HepG2 (cell line): ENCODE measurements at regions not wholly inside any gene's neighbourhood (a gene's known extent, or its start where the extent isn't known, plus 50 kb on each side); places are given as distances from the start of the nearest gene placed in this dataset.

Experiments
- ATAC-seq: fragments of 200-7000 bp; cut with Tn5 transposase; 3 replicates; pipeline ENCODE4 v1.9.1; 2020; ENCODE audit warnings: mild to moderate bottlenecking, moderate library complexity
- BruUV-seq: library from RNA; stranded (reverse); fragments of 400-500 nt; replicated peaks from 2 replicates; lab custom pipeline; 2021; lab: Mats Ljungman, UMichigan
- CTCF ChIA-PET: fragments of 300-600 bp; formaldehyde crosslinking; extraction: SDS; loops from one replicate; lab custom pipeline; 2021; ENCODE audit warnings: low total read pairs, inconsistent platforms, low intra/inter-chr PET ratio; lab: Yijun Ruan, JAX
- POLR2A ChIA-PET: fragments of 350-600 bp; sonication (Branson Sonifier 250); formaldehyde crosslinking; loops from one replicate; lab custom pipeline; 2020; ENCODE audit warnings: antibody characterized with exemption, inconsistent platforms; lab: Yijun Ruan, JAX
- DNase-seq: peaks from one replicate; pipeline ENCODE4 v3.0.0-alpha.2; 2015; ENCODE audit warnings: low spot score
- FAIRE-seq: peaks from 3 replicates; lab custom pipeline; 2011; peaks lifted over from hg19 to GRCh38; lab: Jason Lieb, UNC
- H2AFZ ChIP-seq: one replicate; pipeline ENCODE4 v1.6.1; 2011; ENCODE audit warnings: low read length, inconsistent platforms
- H3K27ac ChIP-seq: fragments of 300-600 bp; 3 replicates; pipeline ENCODE4 v1.8.0; 2011; ENCODE audit warnings: mixed run types, mild to moderate bottlenecking, mixed read lengths, low read length, inconsistent platforms; ENCODE audit not compliant: insufficient read depth; ENCODE audit errors: extremely low read length
- H3K27me3 ChIP-seq, 2 experiments: fragments of 200-600 bp in 1 of 2; 2 replicates in 1 of 2; 3 replicates in 1 of 2; pipeline versions ENCODE4 v1.6.0 to v1.8.0; 2011; ENCODE audit warnings: low read length in 2 of 2, mild to moderate bottlenecking in 2 of 2, moderate library complexity in 2 of 2, inconsistent platforms in 1 of 2; ENCODE audit not compliant: insufficient read depth in 2 of 2, control insufficient read depth in 1 of 2
- H3K36me3 ChIP-seq, 2 experiments: fragments of 200-600 bp in 1 of 2; replicated peaks in 1 of 2; 2 replicates in 1 of 2; 3 replicates in 1 of 2; pipeline versions ENCODE4 v1.5.1 to v1.8.0; 2011; ENCODE audit warnings: low read length in 2 of 2, inconsistent platforms in 1 of 2; ENCODE audit not compliant: insufficient read depth in 2 of 2, control insufficient read depth in 1 of 2
- H3K4me1 ChIP-seq: 2 replicates; pipeline ENCODE4 v1.5.1; 2012; ENCODE audit warnings: low read length, inconsistent platforms; ENCODE audit not compliant: insufficient read depth
- H3K4me2 ChIP-seq: 2 replicates; pipeline ENCODE4 v1.6.0; 2011; ENCODE audit warnings: low read depth, low read length, inconsistent platforms
- H3K4me3 ChIP-seq, 3 experiments: fragments of 200-600 bp in 1 of 3; sonication (generic), shearing (Covaris generic) in 1 of 3; replicated peaks in 1 of 3; 2 replicates each; pipeline ENCODE4 v1.5.1; 2011 to 2016; ENCODE audit warnings: low read length in 3 of 3, inconsistent platforms in 2 of 3, low read depth in 2 of 3, mild to moderate bottlenecking in 2 of 3, control low read depth in 1 of 3, mixed read lengths in 1 of 3; ENCODE audit not compliant: insufficient read depth in 1 of 3
- H3K79me2 ChIP-seq: one replicate; pipeline ENCODE4 v1.6.1; 2011; ENCODE audit warnings: low read length, inconsistent platforms; ENCODE audit not compliant: insufficient read depth
- H3K9ac ChIP-seq: 2 replicates; pipeline ENCODE4 v1.6.0; 2011; ENCODE audit warnings: mild to moderate bottlenecking, low read depth, low read length, inconsistent platforms; ENCODE audit not compliant: insufficient read depth
- H3K9me3 ChIP-seq: 2 replicates; pipeline ENCODE4 v1.5.1; 2012; ENCODE audit warnings: mild to moderate bottlenecking, low read length
- H4K20me1 ChIP-seq: 2 replicates; pipeline ENCODE4 v1.6.0; 2011; ENCODE audit warnings: inconsistent platforms, mild to moderate bottlenecking, low read length, moderate library complexity; ENCODE audit not compliant: insufficient read depth
- HCFC1 ChIP-seq: fragments of 150-350 bp; IDR thresholded peaks from 2 replicates; pipeline ENCODE4 v1.6.1; 2014; ENCODE audit warnings: low read depth, low read length
- KDM4B ChIP-seq: sonication (generic); formaldehyde crosslinking; IDR thresholded peaks from 2 replicates; pipeline ENCODE4 v1.4.0; 2020; ENCODE audit warnings: missing genetic modification reagents
- MTA1 ChIP-seq: sonication (generic); formaldehyde crosslinking; IDR thresholded peaks from 2 replicates; pipeline ENCODE4 v1.4.0; 2020; ENCODE audit warnings: missing genetic modification reagents, mild to moderate bottlenecking, borderline replicate concordance
- NFE2L1 ChIP-seq: sonication (generic); formaldehyde crosslinking; IDR thresholded peaks from 2 replicates; pipeline ENCODE4 v1.4.0; 2020; ENCODE audit warnings: missing genetic modification reagents, mild to moderate bottlenecking, borderline replicate concordance
- POGZ ChIP-seq: sonication (generic); formaldehyde crosslinking; IDR thresholded peaks from 2 replicates; pipeline ENCODE4 v1.4.0; 2020; ENCODE audit warnings: mild to moderate bottlenecking, missing genetic modification reagents
- SNRNP70 ChIP-seq: fragments of 200-400 bp; formaldehyde crosslinking; IDR thresholded peaks from 2 replicates; pipeline ENCODE4 v1.6.1; 2017; ENCODE audit warnings: mild to moderate bottlenecking, low read depth, low read length, moderate library complexity
- STAT6 ChIP-seq: sonication (generic); formaldehyde crosslinking; IDR thresholded peaks from 2 replicates; pipeline ENCODE4 v1.4.0; 2020; ENCODE audit warnings: missing genetic modification reagents, mild to moderate bottlenecking, borderline replicate concordance
- TGIF2 ChIP-seq: IDR thresholded peaks from 2 replicates; pipeline ENCODE4 v1.6.1; 2016; ENCODE audit warnings: control low read depth, missing compliant biosample characterization
- ZBTB2 ChIP-seq: sonication (generic); formaldehyde crosslinking; IDR thresholded peaks from 2 replicates; pipeline ENCODE4 v1.8.0; 2022; ENCODE audit warnings: low read depth, missing genetic modification reagents
- ZFP1 ChIP-seq: IDR thresholded peaks from 2 replicates; pipeline ENCODE4 v1.6.1; 2016
- ZKSCAN5 ChIP-seq: sonication (generic); formaldehyde crosslinking; IDR thresholded peaks from 2 replicates; pipeline ENCODE4 v1.5.1; 2020; ENCODE audit warnings: mild to moderate bottlenecking, missing genetic modification reagents
- ZNF121 ChIP-seq: sonication (generic); formaldehyde crosslinking; IDR thresholded peaks from 2 replicates; pipeline ENCODE4 v1.5.0; 2020; ENCODE audit warnings: mild to moderate bottlenecking, missing genetic modification reagents
- ZNF124 ChIP-seq: sonication (generic); formaldehyde crosslinking; IDR thresholded peaks from 2 replicates; pipeline ENCODE4 v1.4.0; 2020; ENCODE audit warnings: missing genetic modification reagents
- ZNF34 ChIP-seq: sonication (generic); formaldehyde crosslinking; IDR thresholded peaks from 2 replicates; pipeline ENCODE4 v1.4.0; 2020; ENCODE audit warnings: mild to moderate bottlenecking, missing genetic modification reagents, borderline replicate concordance
- ZNF773 ChIP-seq: sonication (generic); formaldehyde crosslinking; IDR thresholded peaks from 2 replicates; pipeline ENCODE4 v1.4.0; 2020; ENCODE audit warnings: missing genetic modification reagents, borderline replicate concordance
- WGBS: methylation state at CpG from one replicate; pipeline ENCODE4 v1.1.6; 2017; ENCODE audit warnings: low lambda C conversion rate; 5-methylcytosine and 5-hydroxymethylcytosine counted together
- in situ Hi-C: cut with HindIII; loops from 2 replicates; pipeline ENCODE4 v1.10.0; 2017; ENCODE audit warnings: low pct_unique_long_range_greater_than_20kb; ENCODE audit not compliant: extremely low pct_ligation_motif_present
- intact Hi-C: fragments of 100-400 bp; cut with micrococcal nuclease; formaldehyde crosslinking; loops from one replicate; pipeline ENCODE4 v1.10.0; 2022; ENCODE audit not compliant: unreplicated experiment

- H3K4me3 ChIP-seq, result no peak overlapping the region
- no peak overlapping the region for H3K27ac ChIP-seq
- H3K27me3 ChIP-seq, result no peaks in the 10 kb centered on the region; a peak in 1 of 5 replicates
- no peak overlapping the region for H3K9ac ChIP-seq
- H3K4me1 ChIP-seq, result no peaks in the 10 kb centered on the region
- intact Hi-C loops (no loop called here), in situ Hi-C loops (no loop called here)
- POLR2A ChIA-PET, result no interaction called here
- no TSS peak for BruUV-seq
- H3K36me3 ChIP-seq, result no peaks in the 10 kb centered on the region
- H3K9me3 ChIP-seq, result no peaks in the 10 kb centered on the region
- DNase-seq (no peak), ATAC-seq (no peak)
- no peak overlapping the region for H3K4me2 ChIP-seq
- TF ChIP-seq NFE2L1 (CRISPR knock-in tag) (no peak), ZNF121 (CRISPR knock-in tag) (no peak), ZBTB2 (CRISPR knock-in tag) (no peak), SNRNP70 (no peak), ZNF124 (CRISPR knock-in tag) (no peak), ZFP1 (CRISPR knock-in tag) (no peak), STAT6 (no peak), ZNF773 (CRISPR knock-in tag) (no peak), POGZ (CRISPR knock-in tag) (no peak), HCFC1 (no peak), ZNF34 (CRISPR knock-in tag) (no peak), MTA1 (CRISPR knock-in tag) (no peak), TGIF2 (CRISPR knock-in tag) (no peak), ZKSCAN5 (CRISPR knock-in tag) (no peak), KDM4B (CRISPR knock-in tag) (no peak)
- TF ChIP-seq, all 625 proteins: peak for 0
- 62% methylated on average over 7 of the region's 7 CpGs for WGBS
- Histone ChIP-seq H3K79me2 (no peaks in the 10 kb centered on the region), H2AFZ (no peak overlapping the region), H4K20me1 (no peaks in the 10 kb centered on the region)
- CTCF ChIA-PET, result no interaction called here
- FAIRE-seq, result no peak
Observed at GRCh38 chr6:155695495-155695894, 239.9 kb upstream of the NOX3 start.
